OCI-LY1 (cell line): ENCODE measurements at regions not wholly inside any gene's neighbourhood (a gene's known extent, or its start where the extent isn't known, plus 50 kb on each side); places are given as distances from the start of the nearest gene placed in this dataset.

Experiments
- H2AFZ ChIP-seq: fragments of 200-600 bp; sonication (generic), shearing (Covaris generic); 2 replicates; pipeline ENCODE4 v1.6.0; 2014; ENCODE audit warnings: antibody characterized with exemption, mild to moderate bottlenecking, low read length
- H3F3A ChIP-seq: fragments of 200-600 bp; sonication (generic), shearing (Covaris generic); 2 replicates; pipeline ENCODE4 v1.6.0; 2014; ENCODE audit warnings: mild to moderate bottlenecking, antibody characterized with exemption, low read length, moderate library complexity; ENCODE audit not compliant: insufficient read depth
- H3K27ac ChIP-seq: fragments of 200-600 bp; sonication (generic); 2 replicates; pipeline ENCODE4 v1.5.1; 2014; ENCODE audit warnings: low read length, mixed run types, mild to moderate bottlenecking, low read depth; ENCODE audit not compliant: poor library complexity, severe bottlenecking
- H3K27me3 ChIP-seq: fragments of 200-600 bp; sonication (generic); 2 replicates; pipeline ENCODE4 v1.6.0; 2014; ENCODE audit warnings: antibody characterized with exemption, mild to moderate bottlenecking, low read length, moderate library complexity; ENCODE audit not compliant: insufficient read depth
- H3K36me3 ChIP-seq: fragments of 200-600 bp; sonication (generic); 2 replicates; pipeline ENCODE4 v1.6.1; 2014; ENCODE audit warnings: mild to moderate bottlenecking, antibody characterized with exemption, low read length, moderate library complexity, mixed read lengths; ENCODE audit not compliant: insufficient read depth
- H3K4me1 ChIP-seq: fragments of 200-600 bp; sonication (generic); 2 replicates; pipeline ENCODE4 v1.5.1; 2014; ENCODE audit warnings: mild to moderate bottlenecking, low read length, moderate library complexity; ENCODE audit not compliant: insufficient read depth, severe bottlenecking
- H3K4me2 ChIP-seq: fragments of 200-600 bp; sonication (generic), shearing (Covaris generic); 2 replicates; pipeline ENCODE4 v1.6.1; 2014; ENCODE audit warnings: low read length
- H3K4me3 ChIP-seq: fragments of 200-600 bp; sonication (generic); 2 replicates; pipeline ENCODE4 v1.5.1; 2014; ENCODE audit warnings: low read length, low read depth, mild to moderate bottlenecking, mixed read lengths; ENCODE audit not compliant: poor library complexity, severe bottlenecking
- H3K79me2 ChIP-seq: fragments of 200-600 bp; shearing (Covaris generic); 2 replicates; pipeline ENCODE4 v1.6.1; 2016; ENCODE audit warnings: mixed run types, low read length, mixed read lengths; ENCODE audit not compliant: insufficient read depth
- H3K9ac ChIP-seq: fragments of 200-600 bp; sonication (generic), shearing (Covaris generic); 2 replicates; pipeline ENCODE4 v1.6.1; 2014; ENCODE audit warnings: mild to moderate bottlenecking, low read length, mixed read lengths
- H3K9me2 ChIP-seq: fragments of 200-600 bp; sonication (generic), shearing (Covaris generic); 2 replicates; pipeline ENCODE4 v1.6.1; 2014; ENCODE audit warnings: low read depth, mild to moderate bottlenecking, low read length, mixed read lengths
- H3K9me3 ChIP-seq: fragments of 200-600 bp; shearing (Covaris generic); 2 replicates; pipeline ENCODE4 v1.6.1; 2014; ENCODE audit warnings: low read length, mixed read lengths
- H4K20me1 ChIP-seq: fragments of 200-600 bp; sonication (generic), shearing (Covaris generic); 2 replicates; pipeline ENCODE4 v1.6.0; 2016; ENCODE audit warnings: mild to moderate bottlenecking, low read length; ENCODE audit not compliant: insufficient read depth
- EZH2 ChIP-seq: fragments of 200-600 bp; sonication (generic), shearing (Covaris generic); IDR thresholded peaks from 2 replicates; pipeline ENCODE4 v1.8.0; 2017; ENCODE audit warnings: borderline replicate concordance, mixed run types, mild to moderate bottlenecking, antibody characterized with exemption, low read length, moderate library complexity, mixed read lengths
- TF ChIP-seq, protein P1 (sequence below): fragments of 200-600 bp; sonication (generic), shearing (Covaris generic); IDR thresholded peaks from 2 replicates; pipeline ENCODE4 v1.5.1; 2017; ENCODE audit warnings: mild to moderate bottlenecking, antibody characterized with exemption, low read length, moderate library complexity, mixed read lengths

DNA sequence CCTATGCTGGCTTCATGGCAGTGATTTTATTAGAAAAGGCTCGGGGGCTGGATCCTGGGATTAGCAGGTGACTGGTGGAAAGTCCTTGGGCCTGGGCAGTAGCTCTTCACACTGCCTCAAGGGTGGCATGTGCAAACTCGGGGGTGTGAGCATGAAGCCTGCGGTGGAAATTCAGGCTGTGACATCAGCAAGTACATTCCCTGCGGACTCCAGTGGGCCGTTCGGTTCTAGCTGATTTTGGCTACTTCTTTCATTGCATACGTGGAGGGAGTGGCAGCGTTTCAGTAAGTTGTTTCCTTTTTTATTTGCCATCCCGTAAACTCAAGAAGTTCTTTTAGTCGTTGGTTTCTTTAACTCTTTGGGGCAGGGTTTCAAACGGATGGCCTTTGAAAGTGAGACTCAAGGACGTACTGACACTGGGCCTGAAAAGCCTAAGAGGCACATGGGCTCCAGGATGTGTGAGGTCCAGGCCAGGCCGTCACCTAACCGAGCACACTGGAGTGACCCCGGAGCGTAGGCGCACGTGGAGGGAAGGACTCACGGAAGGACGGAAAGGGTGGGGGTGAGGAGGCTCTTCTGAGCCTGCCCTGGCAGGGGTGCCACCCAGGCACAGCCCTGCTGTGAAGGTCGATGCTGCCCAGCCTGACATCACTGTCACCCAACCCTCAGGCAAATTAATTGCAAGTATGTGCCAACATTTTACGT, 104.0 kb upstream of the FRMD1 start:
- H3K27ac ChIP-seq, result no peak overlapping the region
- H3K9me2 ChIP-seq, result no peaks in the 10 kb centered on the region
- H3F3A ChIP-seq, result no peaks in the 10 kb centered on the region
- H3K4me1 ChIP-seq, result no peaks in the 10 kb centered on the region
- no peaks in the 10 kb centered on the region for H3K79me2 ChIP-seq
- 0 out of 2 replicates have a peak, but pooled peaks cover 3% of the 10 kb centered on the region for H3K27me3 ChIP-seq
- no peak overlapping the region for H3K4me2 ChIP-seq
- H3K36me3 ChIP-seq, result no peaks in the 10 kb centered on the region
- H3K9me3 ChIP-seq, result no peaks in the 10 kb centered on the region
- no peaks in the 10 kb centered on the region for H4K20me1 ChIP-seq
- TF ChIP-seq EZH2, result no peak
- TF ChIP-seq, protein P1, sequence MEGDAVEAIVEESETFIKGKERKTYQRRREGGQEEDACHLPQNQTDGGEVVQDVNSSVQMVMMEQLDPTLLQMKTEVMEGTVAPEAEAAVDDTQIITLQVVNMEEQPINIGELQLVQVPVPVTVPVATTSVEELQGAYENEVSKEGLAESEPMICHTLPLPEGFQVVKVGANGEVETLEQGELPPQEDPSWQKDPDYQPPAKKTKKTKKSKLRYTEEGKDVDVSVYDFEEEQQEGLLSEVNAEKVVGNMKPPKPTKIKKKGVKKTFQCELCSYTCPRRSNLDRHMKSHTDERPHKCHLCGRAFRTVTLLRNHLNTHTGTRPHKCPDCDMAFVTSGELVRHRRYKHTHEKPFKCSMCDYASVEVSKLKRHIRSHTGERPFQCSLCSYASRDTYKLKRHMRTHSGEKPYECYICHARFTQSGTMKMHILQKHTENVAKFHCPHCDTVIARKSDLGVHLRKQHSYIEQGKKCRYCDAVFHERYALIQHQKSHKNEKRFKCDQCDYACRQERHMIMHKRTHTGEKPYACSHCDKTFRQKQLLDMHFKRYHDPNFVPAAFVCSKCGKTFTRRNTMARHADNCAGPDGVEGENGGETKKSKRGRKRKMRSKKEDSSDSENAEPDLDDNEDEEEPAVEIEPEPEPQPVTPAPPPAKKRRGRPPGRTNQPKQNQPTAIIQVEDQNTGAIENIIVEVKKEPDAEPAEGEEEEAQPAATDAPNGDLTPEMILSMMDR, result no peak
- no peak overlapping the region for H3K4me3 ChIP-seq
- H3K9ac ChIP-seq, result no peak overlapping the region
- H2AFZ ChIP-seq, result no peak overlapping the region

- H4K20me1 ChIP-seq, result no peaks in the 10 kb centered on the region
- H3K9ac ChIP-seq, result no peak overlapping the region
- H3K4me1 ChIP-seq, result no peaks in the 10 kb centered on the region
- no peaks in the 10 kb centered on the region for H3F3A ChIP-seq
- H3K27me3 ChIP-seq, result 0 out of 2 replicates have a peak, but pooled peaks cover 1% of the 10 kb centered on the region
- TF ChIP-seq EZH2, result no peak
- TF ChIP-seq, protein P1, result no peak
- no peaks in the 10 kb centered on the region for H3K36me3 ChIP-seq
- H3K27ac ChIP-seq, result no peak overlapping the region
- no peak overlapping the region for H3K4me2 ChIP-seq
- no peaks in the 10 kb centered on the region for H3K9me2 ChIP-seq
- no peaks in the 10 kb centered on the region for H3K9me3 ChIP-seq
- no peaks in the 10 kb centered on the region for H3K79me2 ChIP-seq
- H2AFZ ChIP-seq, result no peak overlapping the region
- no peak overlapping the region for H3K4me3 ChIP-seq
These were observed 103.4 kb upstream of the FRMD1 start for GRCh38 chr6:168182366-168182765.

DNA sequence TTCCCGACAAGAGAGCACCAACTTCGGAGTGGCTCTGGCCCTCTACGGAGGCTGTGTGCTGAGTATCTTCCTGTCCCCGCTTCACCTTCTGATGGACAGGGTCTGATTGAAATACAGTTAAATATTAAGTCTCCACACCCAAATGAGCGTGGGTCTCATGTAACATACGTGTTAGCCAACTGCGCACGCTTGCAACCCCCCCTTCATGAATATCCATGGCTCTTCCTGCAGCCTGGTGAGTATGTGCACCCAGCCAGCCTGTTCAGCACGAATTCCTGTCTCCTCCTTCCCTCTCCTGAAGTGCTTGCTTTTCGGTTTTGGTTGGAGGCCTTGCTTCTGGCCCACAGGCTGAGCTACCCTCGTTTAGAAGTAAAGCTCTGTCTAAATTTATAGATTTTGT, 102.9 kb upstream of the FRMD1 start:
- no peak overlapping the region for H3K27ac ChIP-seq
- no peak overlapping the region for H3K4me2 ChIP-seq
- no peaks in the 10 kb centered on the region for H3K36me3 ChIP-seq
- H3K9ac ChIP-seq, result no peak overlapping the region
- H3K27me3 ChIP-seq, result no peaks in the 10 kb centered on the region
- no peaks in the 10 kb centered on the region for H3F3A ChIP-seq
- H3K79me2 ChIP-seq, result no peaks in the 10 kb centered on the region
- H2AFZ ChIP-seq, result no peak overlapping the region
- H4K20me1 ChIP-seq, result no peaks in the 10 kb centered on the region
- H3K9me2 ChIP-seq, result no peaks in the 10 kb centered on the region
- H3K9me3 ChIP-seq, result no peaks in the 10 kb centered on the region
- TF ChIP-seq, protein P1, result no peak
- no peak for TF ChIP-seq EZH2
- no peak overlapping the region for H3K4me3 ChIP-seq
- H3K4me1 ChIP-seq, result no peaks in the 10 kb centered on the region
